HCT116 (cell line): ENCODE measurements at regions not wholly inside any gene's neighbourhood (a gene's known extent, or its start where the extent isn't known, plus 50 kb on each side); places are given as distances from the start of the nearest gene placed in this dataset.
"Not testable (repeated sequence)": the region's sequence is repeated elsewhere in the genome, so short reads cannot be mapped to it uniquely, and the experiment has no call there.

Experiments used
- ATAC-seq: fragments of 200-7000 bp; cut with Tn5 transposase; 2 replicates; pipeline ENCODE4 v1.9.1; 2020; ENCODE audit warnings: mild to moderate bottlenecking, moderate library complexity
- BruUV-seq: library from RNA; stranded (reverse); fragments of 400-500 nt; replicated peaks from 2 replicates; lab custom pipeline; 2021; lab: Mats Ljungman, UMichigan
- CTCF ChIA-PET: fragments of 300-600 bp; sonication (Branson Sonifier 250); formaldehyde crosslinking; loops from one replicate; lab custom pipeline; 2021; ENCODE audit warnings: antibody characterized with exemption; lab: Charles Lee
- POLR2A ChIA-PET: fragments of 300-600, 350-600 bp; sonication (Branson Sonifier 250); formaldehyde crosslinking; loops from one replicate; lab custom pipeline; 2021; ENCODE audit warnings: antibody characterized with exemption; lab: Charles Lee
- RAD21 ChIA-PET, 2 experiments: fragments of 300-600 bp; sonication (Branson Sonifier 250); formaldehyde crosslinking; loops; one replicate each; lab custom pipeline; 2023; ENCODE audit warnings: low total read pairs in 2 of 2; ENCODE audit not compliant: uncharacterized antibody in 2 of 2, unreplicated experiment in 2 of 2, low non-redundant PET in 1 of 2; lab: Charles Lee
- DNase-seq: peaks from one replicate; pipeline ENCODE4 v3.0.0-alpha.2; 2010; ENCODE audit warnings: low read depth, low spot score
- H2AFZ ChIP-seq: fragments of 200-600 bp; shearing (Covaris generic), sonication (generic); 2 replicates; pipeline ENCODE4 v1.6.1; 2017; ENCODE audit warnings: low read depth, mixed run types, mixed read lengths, antibody characterized with exemption, low read length; ENCODE audit not compliant: poor library complexity, severe bottlenecking
- H3K27ac ChIP-seq: 2 replicates; pipeline ENCODE4 v1.5.1; 2012; ENCODE audit warnings: low read depth, low read length
- H3K27me3 ChIP-seq: fragments of 200-600 bp; sonication (generic); 2 replicates; pipeline ENCODE4 v1.6.1; 2016; ENCODE audit warnings: mixed run types, low read length, mixed read lengths; ENCODE audit not compliant: insufficient read depth
- H3K36me3 ChIP-seq, 2 experiments: fragments of 200-500 bp in 1 of 2; fragments of 200-600 bp in 1 of 2; sonication (Bioruptor generic) in 1 of 2; sonication (generic) in 1 of 2; 2 replicates each; pipeline versions ENCODE4 v1.5.1 to v1.6.1; 2014 to 2016; ENCODE audit warnings: low read length in 2 of 2, inconsistent platforms in 1 of 2, mixed read lengths in 1 of 2, mixed run types in 1 of 2; ENCODE audit not compliant: insufficient read depth in 2 of 2, control insufficient read depth in 1 of 2
- H3K4me1 ChIP-seq, 2 experiments: fragments of 200-600 bp in 1 of 2; sonication (generic) in 1 of 2; 2 replicates each; pipeline versions ENCODE4 v1.5.1 to v1.6.1; 2012 to 2017; ENCODE audit warnings: low read length in 2 of 2, inconsistent platforms in 1 of 2, mild to moderate bottlenecking in 1 of 2, mixed read lengths in 1 of 2, mixed run types in 1 of 2, moderate library complexity in 1 of 2; ENCODE audit not compliant: insufficient read depth in 2 of 2, control insufficient read depth in 1 of 2
- H3K4me2 ChIP-seq: fragments of 200-600 bp; sonication (generic); 2 replicates; pipeline ENCODE4 v1.6.1; 2017; ENCODE audit warnings: mixed run types, low read length, mixed read lengths
- H3K4me3 ChIP-seq, 2 experiments: fragments of 200-600 bp in 1 of 2; sonication (generic) in 1 of 2; replicated peaks in 1 of 2; 2 replicates each; pipeline ENCODE4 v1.5.1; 2011 to 2016; ENCODE audit warnings: low read length in 2 of 2, control low read depth in 1 of 2, low read depth in 1 of 2, mild to moderate bottlenecking in 1 of 2, mixed read lengths in 1 of 2, mixed run types in 1 of 2
- H3K79me2 ChIP-seq: fragments of 200-600 bp; sonication (generic); 2 replicates; pipeline ENCODE4 v1.6.1; 2017; ENCODE audit warnings: mild to moderate bottlenecking, mixed run types, low read length, moderate library complexity, mixed read lengths; ENCODE audit not compliant: insufficient read depth
- H3K9ac ChIP-seq: fragments of 200-600 bp; sonication (generic); 2 replicates; pipeline ENCODE4 v1.6.1; 2016; ENCODE audit warnings: low read length, mixed read lengths
- H3K9me2 ChIP-seq: fragments of 200-600 bp; sonication (generic), shearing (Covaris generic); 2 replicates; pipeline ENCODE4 v1.6.1; 2017; ENCODE audit warnings: mixed run types, mild to moderate bottlenecking, moderate library complexity; ENCODE audit not compliant: insufficient read depth
- H3K9me3 ChIP-seq, 2 experiments: fragments of 200-500 bp in 1 of 2; fragments of 200-600 bp in 1 of 2; sonication (Bioruptor generic) in 1 of 2; sonication (generic) in 1 of 2; 2 replicates each; pipeline ENCODE4 v1.6.1; 2014 to 2017; ENCODE audit warnings: low read length in 2 of 2, mixed read lengths in 2 of 2, inconsistent platforms in 1 of 2, low read depth in 1 of 2, mild to moderate bottlenecking in 1 of 2, mixed run types in 1 of 2, moderate library complexity in 1 of 2; ENCODE audit not compliant: control insufficient read depth in 1 of 2, insufficient read depth in 1 of 2
- H4K20me1 ChIP-seq: fragments of 200-600 bp; sonication (generic), shearing (Covaris generic); 2 replicates; pipeline ENCODE4 v1.6.1; 2017; ENCODE audit warnings: mixed run types, mild to moderate bottlenecking, moderate library complexity; ENCODE audit not compliant: insufficient read depth
- CBX3 ChIP-seq: IDR thresholded peaks from 2 replicates; pipeline ENCODE4 v1.6.1; 2012; ENCODE audit warnings: low read depth
- SRF ChIP-seq: IDR thresholded peaks from 2 replicates; pipeline ENCODE4 v1.6.1; 2012; ENCODE audit warnings: low read depth
- intact Hi-C: fragments of 100-400 bp; cut with micrococcal nuclease; formaldehyde crosslinking; loops from 2 replicates; pipeline ENCODE4 v1.10.0; 2022
- TF ChIP-seq, protein P1 (sequence below): IDR thresholded peaks from 2 replicates; pipeline ENCODE4 v1.6.1; 2012
- TF ChIP-seq, protein P2 (sequence below): IDR thresholded peaks from 2 replicates; pipeline ENCODE4 v1.6.1; 2012

DNA sequence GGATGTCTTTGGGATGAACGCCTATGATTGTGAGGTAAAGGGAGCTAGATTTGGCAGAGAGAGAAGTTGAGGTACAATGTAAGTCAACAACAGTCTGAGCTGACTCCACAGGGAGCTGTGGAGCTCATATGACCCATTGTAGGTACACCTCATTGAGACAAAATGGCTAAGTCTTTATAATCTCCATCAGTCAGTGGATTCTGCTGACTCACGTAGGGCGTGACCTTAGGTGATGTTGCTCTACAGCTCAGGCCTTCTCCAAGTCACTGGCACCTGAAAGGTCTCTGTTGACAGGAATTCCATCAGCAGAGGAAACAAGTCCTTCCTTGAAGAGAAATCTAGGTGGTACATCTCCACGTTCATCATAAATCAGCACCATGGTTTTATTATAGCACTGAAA is 118.2 kb upstream of the PRR16 start:
- Histone ChIP-seq H3K4me2 (no peak overlapping the region), H3K36me3 (no peaks in the 10 kb centered on the region), H3K9ac (no peak overlapping the region), H3K79me2 (no peaks in the 10 kb centered on the region), H4K20me1 (no peaks in the 10 kb centered on the region), H3K9me2 (no peaks in the 10 kb centered on the region), H2AFZ (no peak overlapping the region), H3K27ac (no peak overlapping the region), H3K9me3 (no peaks in the 10 kb centered on the region), H3K27me3 (no peaks in the 10 kb centered on the region), H3K4me1 (no peaks in the 10 kb centered on the region), H3K4me3 (no peak overlapping the region)
- intact Hi-C loops: no loop called here
- no peak for ATAC-seq
- RAD21 ChIA-PET: no interaction called here
- CTCF ChIA-PET: no interaction called here
- TF ChIP-seq, protein P1, sequence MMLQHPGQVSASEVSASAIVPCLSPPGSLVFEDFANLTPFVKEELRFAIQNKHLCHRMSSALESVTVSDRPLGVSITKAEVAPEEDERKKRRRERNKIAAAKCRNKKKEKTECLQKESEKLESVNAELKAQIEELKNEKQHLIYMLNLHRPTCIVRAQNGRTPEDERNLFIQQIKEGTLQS: no peak
- no peak for TF ChIP-seq SRF
- TF ChIP-seq CBX3: no peak
- TF ChIP-seq, protein P2, sequence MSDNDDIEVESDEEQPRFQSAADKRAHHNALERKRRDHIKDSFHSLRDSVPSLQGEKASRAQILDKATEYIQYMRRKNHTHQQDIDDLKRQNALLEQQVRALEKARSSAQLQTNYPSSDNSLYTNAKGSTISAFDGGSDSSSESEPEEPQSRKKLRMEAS: no peak
- POLR2A ChIA-PET: no interaction called here
- DNase-seq: no peak
- BruUV-seq: no TSS peak

DNA sequence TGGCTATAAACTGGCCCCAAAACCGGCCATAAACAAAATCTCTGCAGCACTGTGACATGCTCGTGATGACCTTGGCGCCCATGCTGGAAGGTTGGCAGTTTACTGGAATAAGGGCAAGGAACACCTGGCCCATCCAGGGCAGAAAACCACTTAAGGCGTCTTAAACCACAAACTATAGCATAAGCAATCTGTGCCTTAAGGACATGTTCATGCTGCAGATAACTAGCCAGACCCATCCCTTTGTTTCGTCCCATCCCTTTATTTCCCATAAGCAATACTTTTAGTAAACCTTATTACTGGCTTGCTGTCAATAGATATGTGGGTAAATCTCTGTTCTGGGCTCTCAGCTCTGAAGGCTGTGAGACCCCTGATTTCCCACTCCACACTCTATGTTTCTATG is 113.0 kb upstream of the PRR16 start:
- H3K9me2 ChIP-seq, H4K20me1 ChIP-seq, H3K79me2 ChIP-seq, H2AFZ ChIP-seq, RAD21 ChIA-PET, H3K4me3 ChIP-seq, POLR2A ChIA-PET, H3K4me2 ChIP-seq, intact Hi-C loops, DNase-seq, H3K9ac ChIP-seq, H3K9me3 ChIP-seq, H3K27ac ChIP-seq, H3K27me3 ChIP-seq, H3K36me3 ChIP-seq, CTCF ChIA-PET, ATAC-seq, H3K4me1 ChIP-seq, BruUV-seq: not testable (repeated sequence)
